Activated naive CD4-positive, alpha-beta T cell treated with anti-CD3 and anti-CD28 coated beads, Interleukin-2, amount 10 ng/mL, durations not matched to agents 7 days and 5 days (primary cell): ENCODE measurements at regions not wholly inside any gene's neighbourhood (a gene's known extent, or its start where the extent isn't known, plus 50 kb on each side); places are given as distances from the start of the nearest gene placed in this dataset.
"Not testable (repeated sequence)": the region's sequence is repeated elsewhere in the genome, so short reads cannot be mapped to it uniquely, and the experiment has no call there.

Experiments
- CTCF ChIA-PET: fragments of 350-600 bp; sonication (Branson Sonifier 250); formaldehyde crosslinking; loops from one replicate; lab custom pipeline; 2021; ENCODE audit warnings: antibody characterized with exemption; lab: Charles Lee
- DNase-seq: peaks from one replicate; pipeline ENCODE4 v3.0.0-alpha.2; 2020
- H3K27ac Mint-ChIP-seq: one replicate; pipeline ENCODE4 v1.8.0; 2021; ENCODE audit warnings: mild to moderate bottlenecking, moderate library complexity, mixed read lengths
- H3K27me3 Mint-ChIP-seq: one replicate; pipeline ENCODE4 v1.8.0; 2021; ENCODE audit warnings: mild to moderate bottlenecking, mixed read lengths
- H3K36me3 Mint-ChIP-seq: one replicate; pipeline ENCODE4 v1.8.0; 2021; ENCODE audit warnings: mixed read lengths
- H3K4me1 Mint-ChIP-seq: one replicate; pipeline ENCODE4 v1.8.0; 2021; ENCODE audit warnings: mixed read lengths
- H3K4me3 Mint-ChIP-seq: one replicate; pipeline ENCODE4 v1.8.0; 2021; ENCODE audit warnings: mild to moderate bottlenecking, moderate library complexity, mixed read lengths
- H3K9me3 Mint-ChIP-seq: one replicate; pipeline ENCODE4 v1.8.0; 2021; ENCODE audit warnings: mixed read lengths

DNA sequence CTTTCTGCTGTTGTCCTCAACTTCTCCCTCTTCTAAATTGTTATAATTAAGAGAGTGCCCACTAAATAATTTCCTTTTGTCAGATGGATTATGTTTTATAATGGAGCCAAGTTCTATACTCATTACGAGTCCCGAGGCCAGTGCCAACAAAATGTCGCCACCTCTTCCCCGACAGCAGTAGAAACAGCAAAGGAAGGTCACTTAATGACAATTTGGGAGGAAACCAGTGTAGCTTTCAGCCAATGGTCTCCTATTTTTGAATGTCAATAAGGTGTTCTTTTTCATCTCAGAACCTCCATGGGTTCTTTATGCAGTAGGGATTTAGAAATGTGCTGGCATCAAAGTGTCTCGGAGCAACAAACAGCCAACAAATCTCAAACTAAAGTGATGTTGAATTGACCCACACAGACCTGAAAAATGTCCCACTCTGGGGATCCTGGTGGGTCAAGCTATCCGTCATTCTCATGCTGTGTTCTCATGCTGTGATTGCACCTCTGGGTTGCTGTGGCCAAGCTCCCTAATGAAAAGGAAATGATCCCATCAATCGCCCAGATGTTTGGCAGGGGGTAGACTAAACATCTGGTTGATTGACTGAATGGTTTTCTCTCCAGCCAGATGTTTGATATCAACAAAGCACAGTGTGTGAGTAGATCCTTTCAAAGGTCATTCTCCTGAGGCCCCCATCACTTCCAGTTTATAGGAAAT, 291.9 kb downstream of the DMAC1 start:
- DNase-seq, result no peak
- Mint-ChIP-seq H3K27me3 (peaks cover 3% of the 10 kb centered on the region), H3K36me3 (no peaks in the 10 kb centered on the region), H3K9me3 (no peaks in the 10 kb centered on the region), H3K4me1 (no peaks in the 10 kb centered on the region), H3K27ac (no peak overlapping the region), H3K4me3 (no peak overlapping the region)
- CTCF ChIA-PET, result no interaction called here

DNA sequence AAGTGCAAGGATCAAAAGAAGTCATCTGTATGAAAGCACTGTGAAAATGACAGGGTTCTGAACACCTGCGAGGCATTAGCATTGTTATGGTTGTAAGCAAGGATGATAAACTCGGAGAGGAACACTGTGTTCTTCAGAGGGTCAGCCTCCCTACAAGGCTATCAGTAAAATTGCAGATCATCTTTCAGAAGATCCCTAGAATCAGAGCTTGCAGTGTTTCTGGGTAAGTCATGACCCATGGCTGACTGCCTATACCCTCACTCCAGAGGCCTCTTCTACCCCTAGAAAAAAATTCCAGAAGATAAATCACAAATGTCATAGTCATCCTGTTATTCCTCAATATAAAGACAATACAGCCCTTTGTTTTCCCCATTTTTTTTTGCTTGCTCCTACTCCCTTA, 292.6 kb downstream of the DMAC1 start:
- CTCF ChIA-PET, result no interaction called here
- DNase-seq, result no peak
- Mint-ChIP-seq H3K36me3 (no peaks in the 10 kb centered on the region), H3K27me3 (peaks cover 7% of the 10 kb centered on the region), H3K4me1 (no peaks in the 10 kb centered on the region), H3K4me3 (no peak overlapping the region), H3K9me3 (no peaks in the 10 kb centered on the region), H3K27ac (no peak overlapping the region)

DNA sequence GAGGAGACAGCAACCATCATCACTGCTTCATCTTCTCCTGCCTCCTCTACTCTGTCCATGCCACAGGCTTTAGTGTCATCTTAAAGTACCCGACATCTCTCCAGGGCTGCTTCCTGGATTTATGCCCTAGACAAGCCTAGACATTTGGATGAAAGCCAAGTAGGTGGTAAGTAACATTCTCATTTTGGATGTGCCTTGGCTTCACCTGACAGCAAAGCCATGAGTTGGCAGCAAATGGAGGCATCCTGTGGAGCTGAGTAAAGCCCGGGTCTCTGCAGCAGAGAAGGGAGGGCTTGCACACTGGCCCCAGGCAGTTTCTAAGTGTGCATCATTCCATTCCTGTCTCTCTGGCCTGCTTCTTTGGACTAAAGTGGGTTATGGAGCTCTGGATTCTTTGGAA, 299.1 kb downstream of the DMAC1 start:
- CTCF ChIA-PET, result no interaction called here
- H3K27ac Mint-ChIP-seq, result no peak overlapping the region

GRCh38 chr9:7491641-7492040, 307.9 kb downstream of the DMAC1 start:
- H3K4me3 Mint-ChIP-seq, result no peak overlapping the region
- no peak for DNase-seq
- no peaks in the 10 kb centered on the region for H3K27me3 Mint-ChIP-seq
- H3K4me1 Mint-ChIP-seq, result no peaks in the 10 kb centered on the region
- H3K9me3 Mint-ChIP-seq, result no peaks in the 10 kb centered on the region
- H3K27ac Mint-ChIP-seq, result no peak overlapping the region
- no peaks in the 10 kb centered on the region for H3K36me3 Mint-ChIP-seq
- CTCF ChIA-PET, result no interaction called here

More for the DNA sequence above, 299.1 kb downstream of the DMAC1 start:
- peaks cover 7% of the 10 kb centered on the region for H3K27me3 Mint-ChIP-seq
- H3K36me3 Mint-ChIP-seq, result no peaks in the 10 kb centered on the region
- DNase-seq, result no peak
- H3K4me3 Mint-ChIP-seq, result no peak overlapping the region
- no peaks in the 10 kb centered on the region for H3K9me3 Mint-ChIP-seq
- no peaks in the 10 kb centered on the region for H3K4me1 Mint-ChIP-seq

DNA sequence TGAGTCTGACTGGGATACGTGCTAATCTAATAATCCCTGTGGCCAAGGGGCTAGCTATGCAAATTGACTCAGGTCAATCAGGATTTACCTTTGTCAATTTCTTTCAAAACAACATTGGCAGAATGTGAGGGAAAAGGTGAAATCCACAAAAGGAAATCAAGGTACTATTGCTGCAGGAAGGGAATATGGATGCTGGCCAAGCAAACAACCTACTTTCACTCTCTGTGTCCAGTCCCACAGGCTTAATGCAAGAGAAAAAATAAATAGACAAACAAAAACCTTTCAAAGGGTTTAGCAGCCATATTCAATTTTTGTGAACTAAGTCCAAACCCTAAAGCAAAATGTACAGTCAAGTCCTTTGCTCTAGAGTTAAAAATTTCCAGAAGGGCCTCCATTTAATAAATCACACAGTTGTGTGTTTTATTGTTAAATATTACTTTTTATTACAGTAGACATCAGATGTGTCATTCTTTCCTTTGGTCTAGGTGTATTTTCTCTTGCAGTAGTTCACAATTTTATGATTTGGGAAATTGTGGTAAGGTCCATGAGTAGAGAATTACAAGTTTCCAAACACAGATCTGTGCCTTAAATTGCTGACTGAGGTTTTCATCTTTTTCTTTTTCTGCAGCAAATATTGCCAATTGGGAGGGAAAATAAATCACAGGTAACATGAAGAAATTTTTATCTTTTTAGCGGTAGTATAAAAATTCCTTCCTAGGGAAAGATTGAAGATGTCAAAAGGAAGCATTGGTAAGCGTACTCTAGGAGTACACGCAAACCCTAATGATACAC, 309.1 kb downstream of the DMAC1 start:
- Mint-ChIP-seq H3K27ac (no peak overlapping the region), H3K27me3 (no peaks in the 10 kb centered on the region), H3K9me3 (no peaks in the 10 kb centered on the region), H3K36me3 (no peaks in the 10 kb centered on the region), H3K4me3 (no peak overlapping the region), H3K4me1 (no peaks in the 10 kb centered on the region)
- CTCF ChIA-PET, result no interaction called here
- DNase-seq, result no peak

- CTCF ChIA-PET, result no interaction called here
- no peaks in the 10 kb centered on the region for H3K9me3 Mint-ChIP-seq
- H3K27ac Mint-ChIP-seq, result no peak overlapping the region
- no peaks in the 10 kb centered on the region for H3K27me3 Mint-ChIP-seq
- no peaks in the 10 kb centered on the region for H3K36me3 Mint-ChIP-seq
- no peaks in the 10 kb centered on the region for H3K4me1 Mint-ChIP-seq
- no peak overlapping the region for H3K4me3 Mint-ChIP-seq
- DNase-seq, result no peak
Measured at GRCh38 chr9:7489036-7489435, 310.5 kb downstream of the DMAC1 start.

DNA sequence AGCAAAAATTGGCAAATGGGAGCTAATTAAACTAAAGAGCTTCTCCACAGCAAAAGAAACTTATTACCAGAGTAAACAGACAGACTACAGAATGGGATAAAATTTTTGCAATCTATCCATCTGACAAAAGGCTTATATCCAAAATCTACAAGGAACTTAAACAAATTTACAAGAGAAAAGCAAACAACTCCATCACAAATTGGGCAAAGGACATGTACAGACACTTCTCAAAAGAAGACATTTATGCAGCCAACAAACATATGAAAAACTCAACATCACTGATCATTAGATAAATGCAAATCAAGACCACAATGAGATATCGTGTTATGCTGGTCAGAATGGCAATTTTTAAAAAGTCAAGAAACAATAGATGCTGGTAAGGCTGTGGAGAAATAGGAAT, 315.6 kb downstream of the DMAC1 start:
- H3K36me3 Mint-ChIP-seq, CTCF ChIA-PET, H3K4me1 Mint-ChIP-seq, DNase-seq, H3K27ac Mint-ChIP-seq, H3K9me3 Mint-ChIP-seq, H3K27me3 Mint-ChIP-seq, H3K4me3 Mint-ChIP-seq: not testable (repeated sequence)

GRCh38 chr9:7481570-7481969, 318.0 kb downstream of the DMAC1 start:
- CTCF ChIA-PET, result no interaction called here
- H3K27ac Mint-ChIP-seq, result no peak overlapping the region
- no peaks in the 10 kb centered on the region for H3K36me3 Mint-ChIP-seq

DNA sequence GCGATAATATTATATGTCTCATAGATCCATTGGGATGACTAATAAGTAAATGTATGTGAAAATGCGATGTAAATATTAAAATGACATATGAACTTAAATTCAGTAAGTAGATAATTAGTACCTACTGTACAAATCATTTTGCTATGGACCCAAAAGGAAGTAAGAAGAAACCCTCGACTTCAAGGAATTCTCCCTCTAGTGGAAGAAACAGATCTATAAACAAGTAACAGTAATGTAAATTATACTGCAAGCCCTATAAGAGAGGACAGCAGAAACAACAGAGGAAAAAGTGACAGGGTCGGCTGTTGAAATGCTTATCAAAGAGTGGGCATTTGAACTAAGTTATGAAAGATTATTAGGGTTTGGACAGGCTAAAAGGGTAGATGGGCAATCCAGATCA, 320.3 kb downstream of the DMAC1 start:
- H3K36me3 Mint-ChIP-seq, result no peaks in the 10 kb centered on the region
- H3K27ac Mint-ChIP-seq, result no peak overlapping the region
- H3K27me3 Mint-ChIP-seq, result peaks cover 9% of the 10 kb centered on the region
- CTCF ChIA-PET, result no interaction called here
- no peaks in the 10 kb centered on the region for H3K9me3 Mint-ChIP-seq
- H3K4me3 Mint-ChIP-seq, result no peak overlapping the region
- no peak for DNase-seq
- H3K4me1 Mint-ChIP-seq, result no peaks in the 10 kb centered on the region

More at GRCh38 chr9:7481570-7481969, 318.0 kb downstream of the DMAC1 start:
- Mint-ChIP-seq H3K9me3 (no peaks in the 10 kb centered on the region), H3K4me1 (no peaks in the 10 kb centered on the region), H3K4me3 (no peak overlapping the region), H3K27me3 (peaks cover 9% of the 10 kb centered on the region)
- no peak for DNase-seq

DNA sequence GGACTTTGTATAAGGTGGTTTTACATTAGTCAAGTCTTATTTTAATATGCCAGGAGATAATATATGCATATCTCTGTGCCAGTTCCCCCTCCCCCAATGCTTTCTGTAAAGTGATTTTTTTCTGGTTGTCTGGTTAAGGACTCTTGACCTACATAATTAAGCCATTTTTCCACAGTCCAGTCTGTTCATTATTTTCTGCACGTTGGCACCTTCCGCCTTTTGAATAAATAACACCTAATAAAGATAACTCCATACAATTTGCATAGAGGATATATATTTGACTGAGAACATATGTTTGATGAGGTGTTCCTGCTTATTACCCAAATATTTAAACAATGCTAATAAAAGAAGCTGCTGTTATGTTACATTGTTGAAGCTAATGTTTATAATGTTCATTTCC, 320.9 kb downstream of the DMAC1 start:
- no peak overlapping the region for H3K27ac Mint-ChIP-seq
- no peak for DNase-seq
- H3K4me3 Mint-ChIP-seq, result no peak overlapping the region
- H3K36me3 Mint-ChIP-seq, result no peaks in the 10 kb centered on the region
- H3K9me3 Mint-ChIP-seq, result no peaks in the 10 kb centered on the region
- no peaks in the 10 kb centered on the region for H3K4me1 Mint-ChIP-seq
- CTCF ChIA-PET, result no interaction called here
- H3K27me3 Mint-ChIP-seq, result peaks cover 6% of the 10 kb centered on the region

- no peaks in the 10 kb centered on the region for H3K4me1 Mint-ChIP-seq
- no peak overlapping the region for H3K27ac Mint-ChIP-seq
- H3K9me3 Mint-ChIP-seq, result no peaks in the 10 kb centered on the region
- DNase-seq, result no peak
- H3K36me3 Mint-ChIP-seq, result no peaks in the 10 kb centered on the region
- CTCF ChIA-PET, result interaction anchor here (0.7 kb wide), 1 partner anchor 371 kb away, joined by 3 read pairs; no protein-coding TSS in a partner anchor
- H3K4me3 Mint-ChIP-seq, result no peak overlapping the region
- no peaks in the 10 kb centered on the region for H3K27me3 Mint-ChIP-seq
Measured at GRCh38 chr9:7467186-7467585, 332.4 kb downstream of the DMAC1 start.

DNA sequence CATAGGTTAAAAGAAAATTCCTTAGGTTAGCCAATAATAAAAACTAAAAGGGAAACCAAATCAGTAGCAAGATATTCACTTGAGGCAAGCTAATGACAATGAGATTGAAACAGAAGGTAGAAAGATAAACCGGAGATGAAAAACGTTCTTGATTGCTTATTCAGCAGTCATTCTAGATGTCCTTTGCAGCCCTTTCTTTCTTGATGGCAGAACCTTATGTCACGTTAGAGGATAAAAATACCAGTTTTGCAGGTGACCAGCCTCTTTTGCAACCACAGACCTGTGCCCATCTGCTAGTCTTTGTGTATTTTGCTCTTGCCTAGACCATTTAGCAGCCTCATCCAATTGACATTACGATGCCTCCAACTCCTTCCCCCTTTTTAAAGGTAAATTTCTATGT, 337.8 kb downstream of the DMAC1 start:
- CTCF ChIA-PET, result no interaction called here
- H3K36me3 Mint-ChIP-seq, result no peaks in the 10 kb centered on the region
- no peaks in the 10 kb centered on the region for H3K27me3 Mint-ChIP-seq
- H3K9me3 Mint-ChIP-seq, result no peaks in the 10 kb centered on the region
- DNase-seq, result no peak
- H3K4me1 Mint-ChIP-seq, result no peaks in the 10 kb centered on the region
- H3K4me3 Mint-ChIP-seq, result no peak overlapping the region
- no peak overlapping the region for H3K27ac Mint-ChIP-seq

DNA sequence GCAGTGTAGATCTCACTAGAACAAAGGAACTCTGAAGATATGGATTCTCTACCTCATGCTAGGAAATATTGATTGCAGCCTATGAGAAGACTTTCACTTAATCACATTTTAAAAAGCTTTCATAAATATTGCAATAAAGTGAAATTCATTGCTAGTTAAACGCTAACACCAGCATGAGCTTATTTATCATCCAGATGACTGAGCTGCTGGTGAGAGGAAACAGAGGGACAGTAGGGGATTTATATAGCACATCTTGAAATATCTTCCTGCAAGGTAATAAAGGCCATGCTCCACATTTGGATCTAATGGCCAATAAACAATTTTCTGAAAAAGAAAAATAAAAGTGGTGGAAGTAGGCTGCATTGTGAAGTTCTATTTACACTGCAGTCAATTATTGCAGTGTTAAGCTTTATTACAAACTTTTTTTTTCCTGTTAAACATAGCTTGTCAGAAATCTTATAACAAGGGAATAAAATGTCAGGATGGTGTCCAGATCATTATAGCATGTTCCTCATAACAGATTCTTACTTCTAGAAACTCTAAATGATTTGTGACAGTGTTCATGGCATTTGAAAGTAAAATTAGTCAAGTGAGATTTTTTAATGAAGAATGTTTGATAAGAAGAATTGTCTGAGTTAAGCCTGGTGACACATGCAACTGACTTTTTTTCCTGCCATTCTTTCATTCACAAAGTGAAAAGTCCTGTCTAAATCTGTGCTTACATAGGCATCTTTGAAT, 342.6 kb downstream of the DMAC1 start:
- H3K4me1 Mint-ChIP-seq, result no peaks in the 10 kb centered on the region
- no peak for DNase-seq
- no peaks in the 10 kb centered on the region for H3K9me3 Mint-ChIP-seq
- CTCF ChIA-PET, result no interaction called here
- no peak overlapping the region for H3K27ac Mint-ChIP-seq
- H3K27me3 Mint-ChIP-seq, result peaks cover 4% of the 10 kb centered on the region
- H3K4me3 Mint-ChIP-seq, result no peak overlapping the region
- H3K36me3 Mint-ChIP-seq, result no peaks in the 10 kb centered on the region

DNA sequence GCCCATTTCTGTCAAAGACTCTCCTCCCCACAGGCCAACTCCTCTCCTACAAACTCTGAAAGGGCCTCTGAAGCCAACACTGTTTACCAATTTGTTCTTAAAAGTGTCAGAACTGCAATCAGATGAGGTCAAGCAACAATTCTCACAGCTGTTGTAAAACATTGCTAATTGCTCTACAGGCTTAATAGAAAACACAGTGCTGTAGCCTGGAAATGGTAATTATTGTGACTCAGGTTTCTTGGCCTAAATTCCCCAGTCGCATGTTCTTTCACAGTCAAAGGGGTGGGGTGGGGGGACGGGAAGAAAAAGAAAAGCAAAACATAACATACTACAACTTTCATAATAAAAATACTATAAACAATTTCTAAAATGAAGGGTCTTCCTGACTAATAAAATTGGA, 343.2 kb downstream of the DMAC1 start:
- no peaks in the 10 kb centered on the region for H3K9me3 Mint-ChIP-seq
- H3K27ac Mint-ChIP-seq, result no peak overlapping the region
- H3K4me3 Mint-ChIP-seq, result no peak overlapping the region
- peaks cover 4% of the 10 kb centered on the region for H3K27me3 Mint-ChIP-seq
- no peak for DNase-seq
- CTCF ChIA-PET, result no interaction called here
- no peaks in the 10 kb centered on the region for H3K4me1 Mint-ChIP-seq
- no peaks in the 10 kb centered on the region for H3K36me3 Mint-ChIP-seq
